Astrocyte (in vitro differentiated cells and primary cell): ENCODE measurements at regions not wholly inside any gene's neighbourhood (a gene's known extent, or its start where the extent isn't known, plus 50 kb on each side); places are given as distances from the start of the nearest gene placed in this dataset.

Experiments used
- DNase-seq: peaks from one replicate; pipeline ENCODE4 v3.0.0-alpha.2; 2010; ENCODE audit warnings: low read depth
- FAIRE-seq: peaks from 2 replicates; lab custom pipeline; 2011; peaks lifted over from hg19 to GRCh38; lab: Jason Lieb, UNC
- H2AFZ ChIP-seq: 2 replicates; pipeline ENCODE4 v1.6.0; 2012; ENCODE audit warnings: low read depth, low read length, inconsistent platforms
- H3K27ac ChIP-seq: 2 replicates; pipeline ENCODE4 v1.5.1; 2011; ENCODE audit warnings: low read depth, low read length, inconsistent platforms
- H3K27me3 ChIP-seq: 2 replicates; pipeline ENCODE4 v1.6.0; 2011; ENCODE audit warnings: low read length, inconsistent platforms; ENCODE audit not compliant: insufficient read depth
- H3K36me3 ChIP-seq: 2 replicates; pipeline ENCODE4 v1.5.1; 2011; ENCODE audit warnings: low read length, inconsistent platforms; ENCODE audit not compliant: insufficient read depth
- H3K4me1 ChIP-seq: 2 replicates; pipeline ENCODE4 v1.5.1; 2011; ENCODE audit warnings: low read length, inconsistent platforms; ENCODE audit not compliant: insufficient read depth
- H3K4me2 ChIP-seq: 2 replicates; pipeline ENCODE4 v1.6.0; 2012; ENCODE audit warnings: low read length, inconsistent platforms
- H3K4me3 ChIP-seq: 2 replicates; pipeline ENCODE4 v1.5.1; 2011; ENCODE audit warnings: low read depth, mild to moderate bottlenecking, low read length, inconsistent platforms; ENCODE audit not compliant: insufficient read depth
- H3K79me2 ChIP-seq: 2 replicates; pipeline ENCODE4 v1.6.0; 2012; ENCODE audit warnings: mild to moderate bottlenecking, low read length, inconsistent platforms; ENCODE audit not compliant: insufficient read depth
- H3K9ac ChIP-seq: 2 replicates; pipeline ENCODE4 v1.6.0; 2012; ENCODE audit warnings: mild to moderate bottlenecking, low read length, inconsistent platforms
- H3K9me3 ChIP-seq: 2 replicates; pipeline ENCODE4 v1.5.1; 2012; ENCODE audit warnings: low read depth, mild to moderate bottlenecking, low read length, inconsistent platforms; ENCODE audit not compliant: insufficient read depth
- H4K20me1 ChIP-seq: 2 replicates; pipeline ENCODE4 v1.6.0; 2012; ENCODE audit warnings: low read length, inconsistent platforms; ENCODE audit not compliant: insufficient read depth
- H3K27ac Mint-ChIP-seq: one replicate; pipeline ENCODE4 v1.8.0; 2021; ENCODE audit warnings: mild to moderate bottlenecking, mixed read lengths; ENCODE audit not compliant: unreplicated experiment
- H3K27me3 Mint-ChIP-seq: one replicate; pipeline ENCODE4 v1.8.0; 2021; ENCODE audit warnings: low read depth, mixed read lengths; ENCODE audit not compliant: unreplicated experiment
- H3K36me3 Mint-ChIP-seq: one replicate; pipeline ENCODE4 v1.8.0; 2021; ENCODE audit warnings: low read depth, mixed read lengths; ENCODE audit not compliant: unreplicated experiment
- H3K4me1 Mint-ChIP-seq: one replicate; pipeline ENCODE4 v1.8.0; 2021; ENCODE audit warnings: low read depth, mixed read lengths; ENCODE audit not compliant: unreplicated experiment
- H3K4me3 Mint-ChIP-seq: one replicate; pipeline ENCODE4 v1.8.0; 2021; ENCODE audit warnings: mild to moderate bottlenecking, moderate library complexity, mixed read lengths; ENCODE audit not compliant: unreplicated experiment
- H3K9me3 Mint-ChIP-seq: one replicate; pipeline ENCODE4 v1.8.0; 2021; ENCODE audit warnings: mild to moderate bottlenecking, mixed read lengths; ENCODE audit not compliant: unreplicated experiment
- CTCF ChIP-seq: IDR thresholded peaks from 2 replicates; pipeline ENCODE4 v1.5.1; 2011; ENCODE audit warnings: low read depth, mild to moderate bottlenecking, inconsistent platforms, low read length, moderate library complexity; ENCODE audit not compliant: insufficient read depth
- EZH2 ChIP-seq: IDR thresholded peaks from 2 replicates; pipeline ENCODE4 v1.6.1; 2012; ENCODE audit warnings: mild to moderate bottlenecking, low read length, inconsistent platforms; ENCODE audit not compliant: insufficient read depth

GRCh38 chr2:80706541-80706940 is 402.0 kb upstream of the LRRTM1 start:
- TF ChIP-seq CTCF (no peak), EZH2 (no peak)
- H3K27ac ChIP-seq = no peak overlapping the region
- no peak overlapping the region for H3K27ac Mint-ChIP-seq
- H2AFZ ChIP-seq = no peak overlapping the region
- H3K27me3 Mint-ChIP-seq = no peaks in the 10 kb centered on the region
- H3K36me3 Mint-ChIP-seq = no peaks in the 10 kb centered on the region
- no peaks in the 10 kb centered on the region for H4K20me1 ChIP-seq
- H3K4me1 ChIP-seq = no peaks in the 10 kb centered on the region
- H3K4me3 Mint-ChIP-seq = no peak overlapping the region
- H3K9ac ChIP-seq = no peak overlapping the region
- peaks cover 10% of the 10 kb centered on the region for H3K4me1 Mint-ChIP-seq
- no peak overlapping the region for H3K4me2 ChIP-seq
- H3K9me3 Mint-ChIP-seq = no peaks in the 10 kb centered on the region
- no peaks in the 10 kb centered on the region for H3K9me3 ChIP-seq
- FAIRE-seq (no peak), DNase-seq (no peak)
- H3K36me3 ChIP-seq = no peaks in the 10 kb centered on the region
- H3K4me3 ChIP-seq = no peak overlapping the region
- no peaks in the 10 kb centered on the region for H3K27me3 ChIP-seq
- H3K79me2 ChIP-seq = no peaks in the 10 kb centered on the region

- no peak overlapping the region for H3K9ac ChIP-seq
- H3K9me3 Mint-ChIP-seq = no peaks in the 10 kb centered on the region
- H3K27ac Mint-ChIP-seq = no peak overlapping the region
- H3K27ac ChIP-seq = no peak overlapping the region
- no peak overlapping the region for H3K4me3 ChIP-seq
- no peak overlapping the region for H2AFZ ChIP-seq
- no peak for DNase-seq
- H4K20me1 ChIP-seq = no peaks in the 10 kb centered on the region
- no peaks in the 10 kb centered on the region for H3K27me3 ChIP-seq
- H3K27me3 Mint-ChIP-seq = no peaks in the 10 kb centered on the region
- no peaks in the 10 kb centered on the region for H3K4me1 ChIP-seq
- no peak for TF ChIP-seq EZH2
- TF ChIP-seq CTCF = no peak
- H3K36me3 ChIP-seq = no peaks in the 10 kb centered on the region
- H3K36me3 Mint-ChIP-seq = no peaks in the 10 kb centered on the region
- FAIRE-seq = no peak
- H3K4me2 ChIP-seq = no peak overlapping the region
- no peaks in the 10 kb centered on the region for H3K79me2 ChIP-seq
- no peaks in the 10 kb centered on the region for H3K9me3 ChIP-seq
- no peak overlapping the region for H3K4me3 Mint-ChIP-seq
- peaks cover 13% of the 10 kb centered on the region for H3K4me1 Mint-ChIP-seq
These were observed 399.0 kb upstream of the LRRTM1 start for GRCh38 chr2:80703532-80703931.

GRCh38 chr2:80700961-80701360 is 396.4 kb upstream of the LRRTM1 start:
- H3K27ac Mint-ChIP-seq = peak overlapping the region; percentile 8
- no peaks in the 10 kb centered on the region for H3K27me3 Mint-ChIP-seq
- Histone ChIP-seq H3K36me3 (no peaks in the 10 kb centered on the region), H3K9ac (no peak overlapping the region), H3K27ac (no peak overlapping the region), H3K27me3 (no peaks in the 10 kb centered on the region), H4K20me1 (no peaks in the 10 kb centered on the region), H3K79me2 (no peaks in the 10 kb centered on the region), H3K4me3 (no peak overlapping the region), H3K9me3 (no peaks in the 10 kb centered on the region), H3K4me2 (no peak overlapping the region), H2AFZ (no peak overlapping the region), H3K4me1 (no peaks in the 10 kb centered on the region)
- FAIRE-seq (no peak), DNase-seq (peak; percentile 1)
- H3K36me3 Mint-ChIP-seq = no peaks in the 10 kb centered on the region
- no peaks in the 10 kb centered on the region for H3K9me3 Mint-ChIP-seq
- no peak overlapping the region for H3K4me3 Mint-ChIP-seq
- TF ChIP-seq EZH2 (no peak), CTCF (no peak)
- H3K4me1 Mint-ChIP-seq = peaks cover 13% of the 10 kb centered on the region
